Breast epithelium (tissue), 3 donors: ENCODE measurements at regions not wholly inside any gene's neighbourhood (a gene's known extent, or its start where the extent isn't known, plus 50 kb on each side); places are given as distances from the start of the nearest gene placed in this dataset.

ENCODE experiments used
- CTCF ChIP-seq, 3 donors: fragments of 450-650 bp; IDR thresholded peaks; one replicate each; pipeline ENCODE4 v1.5.1; 2016 to 2017; ENCODE audit warnings: antibody characterized with exemption in 3 of 3, mild to moderate bottlenecking in 3 of 3, moderate library complexity in 3 of 3
- POLR2A ChIP-seq: fragments of 450-650 bp; IDR thresholded peaks from one replicate; pipeline ENCODE4 v1.6.1; 2016; ENCODE audit warnings: antibody characterized with exemption, mild to moderate bottlenecking, moderate library complexity
- POLR2AphosphoS5 ChIP-seq, 3 donors: sonication (generic); formaldehyde crosslinking; IDR thresholded peaks; one replicate each; pipeline ENCODE4 v1.6.1; 2017; ENCODE audit warnings: antibody characterized with exemption in 3 of 3

- no peak for TF ChIP-seq CTCF (IDR thresholded peaks at IDR 0.05)
- TF ChIP-seq POLR2AphosphoS5 (IDR thresholded peaks at IDR 0.05): no peak
- TF ChIP-seq POLR2A: no peak
These were observed 1457.9 kb upstream of the PRR20A start for GRCh38 chr13:55682776-55683175.
